B cell (primary cell): ENCODE measurements at regions not wholly inside any gene's neighbourhood (a gene's known extent, or its start where the extent isn't known, plus 50 kb on each side); places are given as distances from the start of the nearest gene placed in this dataset.

Experiments used
- ATAC-seq: fragments of 200-7000 bp; cut with Tn5 transposase; one replicate; pipeline ENCODE4 v1.10.0; 2021; ENCODE audit warnings: low read depth, mild to moderate bottlenecking, moderate number of reproducible peaks, moderate library complexity
- CTCF ChIA-PET: fragments of 350-600 bp; sonication (Branson Sonifier 250); formaldehyde crosslinking; loops from one replicate; lab custom pipeline; 2021; ENCODE audit warnings: antibody characterized with exemption, inconsistent platforms; lab: Charles Lee
- POLR2A ChIA-PET: fragments of 350-600 bp; sonication (Branson Sonifier 250); formaldehyde crosslinking; loops from one replicate; lab custom pipeline; 2021; ENCODE audit warnings: antibody characterized with exemption; lab: Charles Lee
- DNase-seq: peaks from one replicate; pipeline ENCODE4 v3.0.0; 2013
- H2AFZ ChIP-seq: 2 replicates; pipeline ENCODE4 v1.6.1; 2012; ENCODE audit warnings: mild to moderate bottlenecking, low read depth, low read length; ENCODE audit not compliant: insufficient read depth, poor library complexity, severe bottlenecking
- H3K27ac ChIP-seq, 2 donors: 1 replicate in 1 of 2; 2 replicates in 1 of 2; pipeline ENCODE4 v1.5.1; 2012 to 2013; ENCODE audit warnings: low read length in 2 of 2, mild to moderate bottlenecking in 2 of 2, moderate library complexity in 1 of 2
- H3K27me3 ChIP-seq, 4 experiments: fragments of 200-600 bp in 1 of 4; sonication (generic) in 1 of 4; replicated peaks in 1 of 4; 1 replicate in 2 of 4; 2 replicates in 2 of 4; pipeline versions ENCODE4 v1.6.1 to v1.7.0; 2013 to 2016; ENCODE audit warnings: low read length in 3 of 4, mild to moderate bottlenecking in 2 of 4, mixed read lengths in 1 of 4, moderate library complexity in 1 of 4; ENCODE audit not compliant: insufficient read depth in 4 of 4, control insufficient read depth in 3 of 4; ENCODE audit errors: control extremely low read depth in 1 of 4
- H3K36me3 ChIP-seq, 2 experiments: replicated peaks in 1 of 2; 1 replicate in 1 of 2; 2 replicates in 1 of 2; pipeline versions ENCODE4 v1.6.1 to v1.7.1; 2013; ENCODE audit warnings: low read length in 1 of 2; ENCODE audit not compliant: insufficient read depth in 2 of 2, control insufficient read depth in 1 of 2; ENCODE audit errors: control extremely low read depth in 1 of 2, extremely low read depth in 1 of 2
- H3K4me1 ChIP-seq, 2 donors: fragments of 200-600 bp in 1 of 2; sonication (generic) in 1 of 2; 1 replicate in 1 of 2; 2 replicates in 1 of 2; pipeline versions ENCODE4 v1.5.1 to v1.6.1; 2013 to 2017; ENCODE audit warnings: low read length in 2 of 2; ENCODE audit not compliant: control insufficient read depth in 2 of 2, insufficient read depth in 2 of 2
- H3K4me2 ChIP-seq: replicated peaks from 2 replicates; pipeline ENCODE3; 2012; ENCODE audit warnings: mild to moderate bottlenecking, low read depth, low read length; ENCODE audit not compliant: poor library complexity, severe bottlenecking
- H3K4me3 ChIP-seq, 5 experiments: fragments of 200-600 bp in 1 of 5; sonication (generic) in 1 of 5; 1 replicate in 3 of 5; 2 replicates in 2 of 5; pipeline versions ENCODE4 v1.5.1 to v1.7.0; 2011 to 2016; ENCODE audit warnings: low read length in 4 of 5, mild to moderate bottlenecking in 4 of 5, low read depth in 2 of 5, control low read depth in 1 of 5, moderate library complexity in 1 of 5; ENCODE audit not compliant: insufficient read depth in 1 of 5; ENCODE audit errors: control extremely low read depth in 1 of 5, extremely low read depth in 1 of 5
- H3K79me2 ChIP-seq: fragments of 200-600 bp; sonication (generic); one replicate; pipeline ENCODE4 v1.6.0; 2016; ENCODE audit warnings: low read length; ENCODE audit not compliant: control insufficient read depth, insufficient read depth
- H3K9ac ChIP-seq: fragments of 200-600 bp; sonication (generic); 2 replicates; pipeline ENCODE4 v1.6.1; 2017; ENCODE audit warnings: mild to moderate bottlenecking, low read length, moderate library complexity
- H3K9me3 ChIP-seq, 3 donors: one replicate each; pipeline versions ENCODE4 v1.6.1 to v1.7.1; 2013; ENCODE audit warnings: low read length in 2 of 3; ENCODE audit not compliant: control insufficient read depth in 2 of 3, insufficient read depth in 1 of 3; ENCODE audit errors: control extremely low read depth in 1 of 3
- H4K20me1 ChIP-seq: 2 replicates; pipeline ENCODE4 v1.6.0; 2012; ENCODE audit warnings: mild to moderate bottlenecking, low read length; ENCODE audit not compliant: insufficient read depth, control insufficient read depth, poor library complexity, severe bottlenecking
- H3K27ac Mint-ChIP-seq: one replicate; pipeline ENCODE4 v1.8.0; 2021; ENCODE audit warnings: mixed read lengths
- H3K27me3 Mint-ChIP-seq: one replicate; pipeline ENCODE4 v1.8.0; 2021; ENCODE audit warnings: mixed read lengths
- H3K4me1 Mint-ChIP-seq: one replicate; pipeline ENCODE4 v1.8.0; 2021; ENCODE audit warnings: mixed read lengths
- H3K4me3 Mint-ChIP-seq: one replicate; pipeline ENCODE4 v1.8.0; 2021; ENCODE audit warnings: mixed read lengths
- H3K9me3 Mint-ChIP-seq: one replicate; pipeline ENCODE4 v1.8.0; 2022; ENCODE audit warnings: mixed read lengths; ENCODE audit not compliant: insufficient read depth
- EZH2 ChIP-seq: IDR thresholded peaks from 2 replicates; pipeline ENCODE4 v1.6.1; 2012; ENCODE audit warnings: borderline replicate concordance, low read depth, mild to moderate bottlenecking, moderate library complexity, low read length; ENCODE audit not compliant: insufficient read depth, poor library complexity, severe bottlenecking
- WGBS: methylation state at CpG from one replicate; pipeline ENCODE4 v1.1.5; 2013; ENCODE audit warnings: missing lambda C conversion rate; ENCODE audit not compliant: insufficient coverage; 5-methylcytosine and 5-hydroxymethylcytosine counted together
- intact Hi-C: fragments of 100-400 bp; cut with micrococcal nuclease; formaldehyde crosslinking; loops from one replicate; pipeline ENCODE4 v1.10.0; 2022
- TF ChIP-seq, protein P1 (sequence below): fragments of 200-600 bp; IDR thresholded peaks from one replicate; pipeline ENCODE4 v1.8.0; 2022; ENCODE audit warnings: antibody characterized with exemption, mild to moderate bottlenecking

DNA sequence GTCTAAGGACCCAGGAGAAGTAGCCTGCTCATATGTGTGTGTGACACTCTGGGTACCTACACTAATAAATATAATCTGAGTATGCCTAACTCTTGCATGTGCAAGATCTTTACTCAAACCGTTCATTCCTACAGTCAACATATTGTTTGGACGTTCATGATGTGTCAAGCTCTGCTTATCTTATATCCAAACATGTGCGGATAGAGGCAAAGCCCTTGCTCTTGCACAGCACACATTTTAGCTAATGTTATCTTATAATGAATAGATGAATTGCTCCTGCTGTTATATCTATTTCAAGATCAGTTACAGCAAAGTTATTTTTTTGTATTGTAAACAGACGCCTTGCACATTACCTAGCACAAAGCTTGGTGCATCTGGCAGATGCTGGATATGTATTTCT lies 228.4 kb upstream of the FLRT2 start:
- intact Hi-C loops: no loop called here

DNA sequence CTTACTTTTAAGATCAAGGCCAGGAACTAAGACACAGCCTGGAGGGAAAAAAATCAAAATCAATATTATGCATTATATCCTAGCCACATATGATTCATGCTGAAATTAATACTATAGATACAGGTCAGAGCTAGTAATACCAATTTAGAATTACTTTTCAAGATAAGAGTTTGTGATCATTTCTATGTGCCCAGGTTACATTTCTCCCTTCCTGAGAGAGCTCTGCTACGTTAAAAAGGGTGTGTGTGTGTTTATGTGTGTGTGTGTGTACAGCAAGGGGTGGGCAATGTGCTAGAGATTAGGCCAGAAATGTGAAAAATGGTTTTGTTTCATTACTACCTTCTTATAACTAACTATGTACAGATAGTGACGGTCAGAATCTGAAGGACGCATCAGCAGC lies 223.9 kb upstream of the FLRT2 start:
- Histone ChIP-seq H3K9ac (no peak overlapping the region), H4K20me1 (no peaks in the 10 kb centered on the region), H3K79me2 (no peaks in the 10 kb centered on the region), H3K4me3 (no peak overlapping the region), H2AFZ (no peak overlapping the region), H3K27me3 (no peaks in the 10 kb centered on the region), H3K4me1 (no peaks in the 10 kb centered on the region), H3K4me2 (no peak overlapping the region), H3K9me3 (peaks cover 0 to 2% (median 0%) of the 10 kb centered on the region in 3 donors), H3K27ac (no peak overlapping the region), H3K36me3 (no peaks in the 10 kb centered on the region)
- ATAC-seq: no peak
- H3K27me3 Mint-ChIP-seq: no peaks in the 10 kb centered on the region
- no peak overlapping the region for H3K27ac Mint-ChIP-seq
- H3K4me1 Mint-ChIP-seq: no peaks in the 10 kb centered on the region
- WGBS: no CpG with 5 or more reads among the region's 3 CpGs
- no peak for DNase-seq
- CTCF ChIA-PET: no interaction called here
- peaks cover 3% of the 10 kb centered on the region for H3K9me3 Mint-ChIP-seq
- no peak overlapping the region for H3K4me3 Mint-ChIP-seq
- POLR2A ChIA-PET: no interaction called here
- TF ChIP-seq, protein P1, sequence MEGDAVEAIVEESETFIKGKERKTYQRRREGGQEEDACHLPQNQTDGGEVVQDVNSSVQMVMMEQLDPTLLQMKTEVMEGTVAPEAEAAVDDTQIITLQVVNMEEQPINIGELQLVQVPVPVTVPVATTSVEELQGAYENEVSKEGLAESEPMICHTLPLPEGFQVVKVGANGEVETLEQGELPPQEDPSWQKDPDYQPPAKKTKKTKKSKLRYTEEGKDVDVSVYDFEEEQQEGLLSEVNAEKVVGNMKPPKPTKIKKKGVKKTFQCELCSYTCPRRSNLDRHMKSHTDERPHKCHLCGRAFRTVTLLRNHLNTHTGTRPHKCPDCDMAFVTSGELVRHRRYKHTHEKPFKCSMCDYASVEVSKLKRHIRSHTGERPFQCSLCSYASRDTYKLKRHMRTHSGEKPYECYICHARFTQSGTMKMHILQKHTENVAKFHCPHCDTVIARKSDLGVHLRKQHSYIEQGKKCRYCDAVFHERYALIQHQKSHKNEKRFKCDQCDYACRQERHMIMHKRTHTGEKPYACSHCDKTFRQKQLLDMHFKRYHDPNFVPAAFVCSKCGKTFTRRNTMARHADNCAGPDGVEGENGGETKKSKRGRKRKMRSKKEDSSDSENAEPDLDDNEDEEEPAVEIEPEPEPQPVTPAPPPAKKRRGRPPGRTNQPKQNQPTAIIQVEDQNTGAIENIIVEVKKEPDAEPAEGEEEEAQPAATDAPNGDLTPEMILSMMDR: no peak
- TF ChIP-seq EZH2: no peak
- intact Hi-C loops: no loop called here

More for the DNA sequence above, 228.4 kb upstream of the FLRT2 start:
- peaks cover 0 to 3% (median 0%) of the 10 kb centered on the region in 3 donors for H3K9me3 ChIP-seq
- no peak overlapping the region for H3K27ac ChIP-seq
- no peak overlapping the region for H3K9ac ChIP-seq
- ChIA-PET POLR2A (no interaction called here), CTCF (no interaction called here)
- ATAC-seq (no peak), DNase-seq (no peak)
- no peaks in the 10 kb centered on the region for H3K36me3 ChIP-seq
- H3K9me3 Mint-ChIP-seq: no peaks in the 10 kb centered on the region
- H3K4me1 ChIP-seq: no peaks in the 10 kb centered on the region
- no peaks in the 10 kb centered on the region for H3K27me3 Mint-ChIP-seq
- no peaks in the 10 kb centered on the region for H4K20me1 ChIP-seq
- no peaks in the 10 kb centered on the region for H3K4me1 Mint-ChIP-seq
- H3K4me3 Mint-ChIP-seq: no peak overlapping the region
- no peaks in the 10 kb centered on the region for H3K27me3 ChIP-seq
- TF ChIP-seq EZH2: no peak
- TF ChIP-seq, protein P1: no peak
- no peak overlapping the region for H3K4me2 ChIP-seq
- no peaks in the 10 kb centered on the region for H3K79me2 ChIP-seq
- H3K27ac Mint-ChIP-seq: no peak overlapping the region
- H2AFZ ChIP-seq: no peak overlapping the region
- no peak overlapping the region for H3K4me3 ChIP-seq
- WGBS: 90% methylated on average over 2 of the region's 4 CpGs
